OCI-LY1 (cell line): ENCODE measurements at regions not wholly inside any gene's neighbourhood (a gene's known extent, or its start where the extent isn't known, plus 50 kb on each side); places are given as distances from the start of the nearest gene placed in this dataset.

Experiments used
- H2AFZ ChIP-seq: fragments of 200-600 bp; sonication (generic), shearing (Covaris generic); 2 replicates; pipeline ENCODE4 v1.6.0; 2014; ENCODE audit warnings: antibody characterized with exemption, mild to moderate bottlenecking, low read length
- H3F3A ChIP-seq: fragments of 200-600 bp; sonication (generic), shearing (Covaris generic); 2 replicates; pipeline ENCODE4 v1.6.0; 2014; ENCODE audit warnings: mild to moderate bottlenecking, antibody characterized with exemption, low read length, moderate library complexity; ENCODE audit not compliant: insufficient read depth
- H3K27ac ChIP-seq: fragments of 200-600 bp; sonication (generic); 2 replicates; pipeline ENCODE4 v1.5.1; 2014; ENCODE audit warnings: low read length, mixed run types, mild to moderate bottlenecking, low read depth; ENCODE audit not compliant: poor library complexity, severe bottlenecking
- H3K27me3 ChIP-seq: fragments of 200-600 bp; sonication (generic); 2 replicates; pipeline ENCODE4 v1.6.0; 2014; ENCODE audit warnings: antibody characterized with exemption, mild to moderate bottlenecking, low read length, moderate library complexity; ENCODE audit not compliant: insufficient read depth
- H3K36me3 ChIP-seq: fragments of 200-600 bp; sonication (generic); 2 replicates; pipeline ENCODE4 v1.6.1; 2014; ENCODE audit warnings: mild to moderate bottlenecking, antibody characterized with exemption, low read length, moderate library complexity, mixed read lengths; ENCODE audit not compliant: insufficient read depth
- H3K4me1 ChIP-seq: fragments of 200-600 bp; sonication (generic); 2 replicates; pipeline ENCODE4 v1.5.1; 2014; ENCODE audit warnings: mild to moderate bottlenecking, low read length, moderate library complexity; ENCODE audit not compliant: insufficient read depth, severe bottlenecking
- H3K4me2 ChIP-seq: fragments of 200-600 bp; sonication (generic), shearing (Covaris generic); 2 replicates; pipeline ENCODE4 v1.6.1; 2014; ENCODE audit warnings: low read length
- H3K4me3 ChIP-seq: fragments of 200-600 bp; sonication (generic); 2 replicates; pipeline ENCODE4 v1.5.1; 2014; ENCODE audit warnings: low read length, low read depth, mild to moderate bottlenecking, mixed read lengths; ENCODE audit not compliant: poor library complexity, severe bottlenecking
- H3K79me2 ChIP-seq: fragments of 200-600 bp; shearing (Covaris generic); 2 replicates; pipeline ENCODE4 v1.6.1; 2016; ENCODE audit warnings: mixed run types, low read length, mixed read lengths; ENCODE audit not compliant: insufficient read depth
- H3K9ac ChIP-seq: fragments of 200-600 bp; sonication (generic), shearing (Covaris generic); 2 replicates; pipeline ENCODE4 v1.6.1; 2014; ENCODE audit warnings: mild to moderate bottlenecking, low read length, mixed read lengths
- H3K9me2 ChIP-seq: fragments of 200-600 bp; sonication (generic), shearing (Covaris generic); 2 replicates; pipeline ENCODE4 v1.6.1; 2014; ENCODE audit warnings: low read depth, mild to moderate bottlenecking, low read length, mixed read lengths
- H3K9me3 ChIP-seq: fragments of 200-600 bp; shearing (Covaris generic); 2 replicates; pipeline ENCODE4 v1.6.1; 2014; ENCODE audit warnings: low read length, mixed read lengths
- H4K20me1 ChIP-seq: fragments of 200-600 bp; sonication (generic), shearing (Covaris generic); 2 replicates; pipeline ENCODE4 v1.6.0; 2016; ENCODE audit warnings: mild to moderate bottlenecking, low read length; ENCODE audit not compliant: insufficient read depth
- EZH2 ChIP-seq: fragments of 200-600 bp; sonication (generic), shearing (Covaris generic); IDR thresholded peaks from 2 replicates; pipeline ENCODE4 v1.8.0; 2017; ENCODE audit warnings: borderline replicate concordance, mixed run types, mild to moderate bottlenecking, antibody characterized with exemption, low read length, moderate library complexity, mixed read lengths
- TF ChIP-seq, protein P1 (sequence below): fragments of 200-600 bp; sonication (generic), shearing (Covaris generic); IDR thresholded peaks from 2 replicates; pipeline ENCODE4 v1.5.1; 2017; ENCODE audit warnings: mild to moderate bottlenecking, antibody characterized with exemption, low read length, moderate library complexity, mixed read lengths

DNA sequence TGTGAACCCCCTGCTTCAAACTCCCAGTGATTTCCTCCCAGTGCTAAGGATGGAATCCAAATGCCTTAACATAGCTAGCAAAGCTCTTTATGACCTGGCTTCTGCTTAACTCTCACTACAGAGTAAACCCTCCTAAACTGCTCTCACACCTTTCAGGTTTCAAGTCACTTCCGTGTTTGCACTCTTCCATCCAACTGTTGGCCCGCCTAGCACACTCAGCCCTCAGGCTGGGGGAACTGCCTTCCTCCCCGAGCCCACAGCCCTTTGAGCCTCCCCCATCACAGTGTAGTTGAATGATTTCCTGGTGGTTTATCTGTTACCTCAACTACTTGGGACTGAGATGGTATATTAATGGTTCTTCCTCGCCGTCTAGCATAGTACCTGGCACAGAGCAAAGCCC, 342.5 kb downstream of the NPIPA8 start:
- Histone ChIP-seq H3K4me3 (no peak overlapping the region), H4K20me1 (no peaks in the 10 kb centered on the region), H3F3A (no peaks in the 10 kb centered on the region), H3K27me3 (no peaks in the 10 kb centered on the region), H3K9me3 (no peaks in the 10 kb centered on the region), H3K79me2 (no peaks in the 10 kb centered on the region), H3K4me1 (no peaks in the 10 kb centered on the region), H2AFZ (no peak overlapping the region), H3K27ac (no peak overlapping the region), H3K36me3 (no peaks in the 10 kb centered on the region), H3K9me2 (no peaks in the 10 kb centered on the region), H3K9ac (no peak overlapping the region), H3K4me2 (no peak overlapping the region)
- no peak for TF ChIP-seq EZH2
- TF ChIP-seq, protein P1, sequence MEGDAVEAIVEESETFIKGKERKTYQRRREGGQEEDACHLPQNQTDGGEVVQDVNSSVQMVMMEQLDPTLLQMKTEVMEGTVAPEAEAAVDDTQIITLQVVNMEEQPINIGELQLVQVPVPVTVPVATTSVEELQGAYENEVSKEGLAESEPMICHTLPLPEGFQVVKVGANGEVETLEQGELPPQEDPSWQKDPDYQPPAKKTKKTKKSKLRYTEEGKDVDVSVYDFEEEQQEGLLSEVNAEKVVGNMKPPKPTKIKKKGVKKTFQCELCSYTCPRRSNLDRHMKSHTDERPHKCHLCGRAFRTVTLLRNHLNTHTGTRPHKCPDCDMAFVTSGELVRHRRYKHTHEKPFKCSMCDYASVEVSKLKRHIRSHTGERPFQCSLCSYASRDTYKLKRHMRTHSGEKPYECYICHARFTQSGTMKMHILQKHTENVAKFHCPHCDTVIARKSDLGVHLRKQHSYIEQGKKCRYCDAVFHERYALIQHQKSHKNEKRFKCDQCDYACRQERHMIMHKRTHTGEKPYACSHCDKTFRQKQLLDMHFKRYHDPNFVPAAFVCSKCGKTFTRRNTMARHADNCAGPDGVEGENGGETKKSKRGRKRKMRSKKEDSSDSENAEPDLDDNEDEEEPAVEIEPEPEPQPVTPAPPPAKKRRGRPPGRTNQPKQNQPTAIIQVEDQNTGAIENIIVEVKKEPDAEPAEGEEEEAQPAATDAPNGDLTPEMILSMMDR, result no peak

DNA sequence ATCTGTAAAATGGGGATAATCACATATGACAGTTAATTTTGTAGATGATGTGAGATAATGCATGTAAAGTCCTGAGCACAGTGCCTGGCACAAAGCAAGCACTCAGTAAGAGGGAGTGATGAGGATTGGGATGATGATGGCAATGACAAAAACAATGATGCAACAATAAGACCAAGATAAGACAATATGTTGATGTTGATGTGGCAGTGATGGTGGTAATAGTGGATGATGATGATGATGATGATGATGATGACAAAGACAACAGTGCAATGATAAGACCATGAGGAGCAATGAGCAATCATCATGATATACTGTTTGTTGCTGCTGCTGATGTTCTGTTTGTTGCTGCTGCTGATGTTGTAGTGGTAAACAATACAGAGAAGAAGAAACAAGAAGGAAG, 344.1 kb downstream of the NPIPA8 start:
- Histone ChIP-seq H4K20me1 (no peaks in the 10 kb centered on the region), H3K9me2 (no peaks in the 10 kb centered on the region), H3K4me2 (no peak overlapping the region)

DNA sequence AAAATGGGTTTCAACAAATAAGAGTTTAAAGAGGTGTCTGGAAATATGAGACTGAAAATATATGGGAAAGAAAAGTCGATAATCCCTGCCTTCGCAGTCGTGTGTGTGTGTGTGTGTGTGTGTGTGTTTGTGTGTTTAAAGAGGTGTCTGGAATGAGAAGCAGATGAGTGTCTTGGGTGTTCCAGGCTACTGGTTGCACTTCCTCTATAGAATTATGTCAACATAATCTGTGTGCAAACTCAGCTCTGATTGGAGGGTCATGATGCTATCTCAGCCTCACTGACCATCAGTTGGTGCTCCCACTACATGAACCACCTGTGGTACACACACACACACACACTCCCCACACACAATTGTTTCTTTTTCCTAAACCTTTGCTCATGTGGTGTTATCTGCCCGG, 347.3 kb downstream of the NPIPA8 start:
- TF ChIP-seq, protein P1, result no peak
- TF ChIP-seq EZH2, result no peak
- Histone ChIP-seq H4K20me1 (no peaks in the 10 kb centered on the region), H3K27ac (no peak overlapping the region), H3K79me2 (no peaks in the 10 kb centered on the region), H3K27me3 (no peaks in the 10 kb centered on the region), H3F3A (no peaks in the 10 kb centered on the region), H3K9ac (no peak overlapping the region), H3K9me3 (no peaks in the 10 kb centered on the region), H3K9me2 (no peaks in the 10 kb centered on the region), H3K4me2 (no peak overlapping the region), H3K4me1 (no peaks in the 10 kb centered on the region), H2AFZ (no peak overlapping the region), H3K4me3 (no peak overlapping the region), H3K36me3 (no peaks in the 10 kb centered on the region)

More for the DNA sequence above, 344.1 kb downstream of the NPIPA8 start:
- TF ChIP-seq EZH2, result no peak
- TF ChIP-seq, protein P1, result no peak
- no peak overlapping the region for H3K9ac ChIP-seq
- H3K79me2 ChIP-seq, result no peaks in the 10 kb centered on the region
- no peaks in the 10 kb centered on the region for H3F3A ChIP-seq
- no peak overlapping the region for H2AFZ ChIP-seq
- no peak overlapping the region for H3K27ac ChIP-seq
- H3K4me3 ChIP-seq, result no peak overlapping the region
- H3K4me1 ChIP-seq, result no peaks in the 10 kb centered on the region
- H3K27me3 ChIP-seq, result no peaks in the 10 kb centered on the region
- H3K9me3 ChIP-seq, result no peaks in the 10 kb centered on the region
- no peaks in the 10 kb centered on the region for H3K36me3 ChIP-seq
